ENCODE measurements at regions not wholly inside any gene's neighbourhood (a gene's known extent, or its start where the extent isn't known, plus 50 kb on each side); places are given as distances from the start of the nearest gene placed in this dataset.
"Not testable (repeated sequence)": the region's sequence is repeated elsewhere in the genome, so short reads cannot be mapped to it uniquely, and the experiment has no call there.

DNA sequence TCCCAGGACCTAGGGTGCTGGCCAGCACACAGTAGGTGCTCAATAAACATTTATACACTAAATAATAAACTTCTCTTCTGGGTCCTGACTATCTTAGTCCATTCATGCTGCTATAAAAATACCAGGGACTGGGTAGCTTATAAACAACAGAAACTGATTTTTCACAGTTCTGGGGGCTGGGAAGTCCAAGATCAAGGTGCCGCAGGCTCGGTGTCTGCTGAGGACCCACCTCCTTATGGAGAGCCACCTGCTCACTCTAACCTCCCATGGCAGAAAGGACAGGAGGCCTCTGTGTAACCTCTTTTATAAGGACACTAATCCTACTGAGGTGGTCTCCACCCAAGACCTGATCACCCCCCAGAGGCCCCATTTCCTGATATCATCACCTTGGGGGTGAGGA, 114.4 kb upstream of the IQSEC1 start:
- Histone ChIP-seq H3K36me3 (ENCODE audit: low read depth) (no peaks in the 10 kb centered on the region), H3F3A (ENCODE audit: insufficient read depth) (no peaks in the 10 kb centered on the region), H3K4me2 (ENCODE audit: unreplicated experiment) (no peak overlapping the region), H2AFZ (no peak overlapping the region), H3K27me3 (replicated peaks; ENCODE audit: insufficient read depth) (peaks cover 5% of the 10 kb centered on the region; the same call in 1 of the 2 replicates), H3K9ac (no peak overlapping the region), H3K79me2 (ENCODE audit: insufficient read depth) (no peaks in the 10 kb centered on the region), H3K9me3 (ENCODE audit: low read depth) (no peaks in the 10 kb centered on the region), H3K9me2 (ENCODE audit: insufficient read depth) (no peaks in the 10 kb centered on the region), H3K27ac (no peak overlapping the region), H3K4me3 (no peak overlapping the region), H4K20me1 (ENCODE audit: insufficient read depth) (no peaks in the 10 kb centered on the region), H3K4me1 (ENCODE audit: insufficient read depth) (no peaks in the 10 kb centered on the region)
- TF ChIP-seq EZH2 (IDR thresholded peaks at IDR 0.05; ENCODE audit: insufficient read depth, poor library complexity, severe bottlenecking) = no peak
- no peak for TF ChIP-seq EZH2phosphoT487 (IDR thresholded peaks at IDR 0.05; ENCODE audit: insufficient read depth, low read depth)
- 66% methylated on average over 2 of the region's 2 CpGs for WGBS, 2 experiments (ENCODE audit: low coverage in 1 of 2, low lambda C conversion rate in 2 of 2, missing lambda C conversion rate in 2 of 2)
- no peak for DNase-seq
- in situ Hi-C loops (cut with MboI) = no loop called here

DNA sequence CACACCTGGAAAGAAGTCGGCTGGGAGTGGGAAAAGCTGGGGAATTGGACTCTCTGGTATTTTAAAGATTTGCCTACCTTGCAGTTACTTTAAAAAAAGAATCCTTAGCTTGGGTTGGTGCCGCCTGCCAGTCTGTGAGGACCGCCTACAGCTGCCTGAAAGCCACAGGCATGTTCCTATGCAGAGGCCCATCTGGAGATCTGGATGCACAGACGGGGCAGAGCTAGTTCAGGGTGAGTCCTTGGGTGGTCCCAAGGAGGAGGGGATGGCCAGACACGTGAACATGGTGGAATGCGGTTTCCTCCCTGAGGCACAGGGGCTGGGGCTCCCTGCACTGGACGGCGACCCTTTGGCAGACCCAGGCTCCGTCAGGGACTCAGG, 113.2 kb upstream of the IQSEC1 start:
- Histone ChIP-seq H3K9me2 (ENCODE audit: insufficient read depth) (no peaks in the 10 kb centered on the region), H4K20me1 (ENCODE audit: insufficient read depth) (no peaks in the 10 kb centered on the region), H3K9ac (no peak overlapping the region), H3K36me3 (ENCODE audit: low read depth) (no peaks in the 10 kb centered on the region), H3K27ac (no peak overlapping the region), H3K79me2 (ENCODE audit: insufficient read depth) (no peaks in the 10 kb centered on the region), H2AFZ (no peak overlapping the region), H3K4me1 (ENCODE audit: insufficient read depth) (no peaks in the 10 kb centered on the region), H3K27me3 (replicated peaks; ENCODE audit: insufficient read depth) (peaks cover 5% of the 10 kb centered on the region; the same call in 1 of the 2 replicates), H3K4me3 (no peak overlapping the region), H3F3A (ENCODE audit: insufficient read depth) (no peaks in the 10 kb centered on the region), H3K9me3 (ENCODE audit: low read depth) (no peaks in the 10 kb centered on the region), H3K4me2 (ENCODE audit: unreplicated experiment) (no peak overlapping the region)
- in situ Hi-C loops (cut with MboI) = no loop called here
- DNase-seq = no peak
- TF ChIP-seq EZH2 (IDR thresholded peaks at IDR 0.05; ENCODE audit: insufficient read depth, poor library complexity, severe bottlenecking) (no peak), EZH2phosphoT487 (IDR thresholded peaks at IDR 0.05; ENCODE audit: insufficient read depth, low read depth) (no peak)
- WGBS, 2 experiments (ENCODE audit: low coverage in 1 of 2, low lambda C conversion rate in 2 of 2, missing lambda C conversion rate in 2 of 2) = 12% methylated on average over 7 to 9 of the region's 9 CpGs

DNA sequence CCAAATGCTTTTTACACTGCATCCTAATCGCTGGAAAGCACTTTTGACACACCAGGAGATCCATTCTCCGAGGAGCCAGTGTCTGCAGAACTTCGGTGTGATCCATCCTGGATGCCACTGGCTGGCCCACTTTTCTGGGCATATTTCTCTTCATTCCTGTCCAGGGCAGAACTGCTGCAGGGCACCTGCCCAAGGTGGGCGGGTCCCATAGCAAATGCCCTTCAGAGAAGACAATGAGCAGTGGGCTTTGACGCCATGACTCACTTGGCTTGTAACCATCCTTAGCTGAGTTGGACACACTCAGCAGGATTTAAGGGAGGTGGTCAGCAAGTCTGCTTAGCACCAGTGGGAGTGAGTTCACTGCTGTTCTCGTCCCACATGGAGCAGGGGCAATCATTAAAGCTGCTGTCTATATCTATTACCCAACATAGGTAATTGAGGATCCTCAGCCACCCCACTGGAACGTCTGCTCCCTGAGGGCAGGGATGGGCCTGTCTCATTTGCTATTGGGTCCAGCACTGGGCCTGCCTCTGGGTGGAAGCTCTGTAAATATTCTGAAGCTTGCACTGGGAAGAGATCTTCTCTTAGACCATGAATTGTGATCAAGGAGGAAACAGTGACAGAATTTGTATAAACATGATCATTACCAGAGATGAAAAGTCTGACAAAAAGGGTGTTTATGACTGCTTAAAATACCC, 112.7 kb upstream of the IQSEC1 start:
- 41 to 47% methylated on average over 7 of the region's 7 CpGs for WGBS, 2 experiments (ENCODE audit: low coverage in 1 of 2, low lambda C conversion rate in 2 of 2, missing lambda C conversion rate in 2 of 2)
- H3K27ac ChIP-seq = no peak overlapping the region
- in situ Hi-C loops (cut with MboI) = no loop called here

DNA sequence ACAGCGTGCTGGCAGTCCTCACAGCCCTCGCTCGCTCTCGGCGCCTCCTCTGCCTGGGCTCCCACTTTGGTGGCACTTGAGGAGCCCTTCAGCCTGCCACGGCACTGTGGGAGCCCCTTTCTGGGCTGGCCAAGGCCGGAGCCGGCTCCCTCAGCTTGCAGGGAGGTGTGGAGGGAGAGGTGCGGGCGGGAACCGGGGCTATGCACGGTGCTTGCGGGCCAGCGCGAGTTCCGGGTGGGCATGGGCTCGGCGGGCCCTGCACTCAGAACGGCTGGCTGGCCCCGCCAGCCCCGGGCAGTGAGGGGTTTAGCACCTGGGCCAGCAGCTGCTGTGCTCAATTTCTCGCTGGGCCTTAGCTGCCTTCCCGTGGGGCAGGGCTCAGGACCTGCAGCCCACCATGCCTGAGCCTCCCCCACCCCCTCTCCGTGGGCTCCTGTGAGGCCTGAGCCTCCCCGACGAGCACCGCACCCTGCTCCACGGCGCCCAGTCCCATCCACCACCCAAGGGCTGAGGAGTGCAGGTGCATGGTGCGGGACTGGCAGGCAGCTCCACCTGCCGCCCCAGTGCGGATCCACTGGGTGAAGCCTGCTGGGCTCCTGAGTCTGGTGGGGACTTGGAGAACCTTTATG, 106.5 kb upstream of the IQSEC1 start:
- H3K4me3 ChIP-seq; H3K9me3 ChIP-seq (ENCODE audit: low read depth); H3K79me2 ChIP-seq (ENCODE audit: insufficient read depth); H3K27ac ChIP-seq; H3K4me1 ChIP-seq (ENCODE audit: insufficient read depth); H3K36me3 ChIP-seq (ENCODE audit: low read depth); in situ Hi-C loops (cut with MboI); H3K9me2 ChIP-seq (ENCODE audit: insufficient read depth); H3F3A ChIP-seq (ENCODE audit: insufficient read depth); DNase-seq; H4K20me1 ChIP-seq (ENCODE audit: insufficient read depth); H3K9ac ChIP-seq; H3K27me3 ChIP-seq (replicated peaks; ENCODE audit: insufficient read depth); H3K4me2 ChIP-seq (ENCODE audit: unreplicated experiment); H2AFZ ChIP-seq: not testable (repeated sequence)
- 60 to 76% methylated on average over 19 to 29 of the region's 32 CpGs for WGBS, 2 experiments (ENCODE audit: low coverage in 1 of 2, low lambda C conversion rate in 2 of 2, missing lambda C conversion rate in 2 of 2)

More for the DNA sequence above, 112.7 kb upstream of the IQSEC1 start:
- Histone ChIP-seq H4K20me1 (ENCODE audit: insufficient read depth) (no peaks in the 10 kb centered on the region), H3K9ac (no peak overlapping the region), H3K4me3 (no peak overlapping the region), H3K9me3 (ENCODE audit: low read depth) (no peaks in the 10 kb centered on the region), H3K4me2 (ENCODE audit: unreplicated experiment) (no peak overlapping the region), H3K27me3 (replicated peaks; ENCODE audit: insufficient read depth) (peaks cover 5% of the 10 kb centered on the region; the same call in 1 of the 2 replicates), H2AFZ (no peak overlapping the region), H3K9me2 (ENCODE audit: insufficient read depth) (no peaks in the 10 kb centered on the region), H3F3A (ENCODE audit: insufficient read depth) (no peaks in the 10 kb centered on the region), H3K4me1 (ENCODE audit: insufficient read depth) (no peaks in the 10 kb centered on the region), H3K79me2 (ENCODE audit: insufficient read depth) (no peaks in the 10 kb centered on the region), H3K36me3 (ENCODE audit: low read depth) (no peaks in the 10 kb centered on the region)
- DNase-seq = no peak
- TF ChIP-seq EZH2phosphoT487 (IDR thresholded peaks at IDR 0.05; ENCODE audit: insufficient read depth, low read depth) (no peak), EZH2 (IDR thresholded peaks at IDR 0.05; ENCODE audit: insufficient read depth, poor library complexity, severe bottlenecking) (no peak)
